ENCODE measurements at regions not wholly inside any gene's neighbourhood (a gene's known extent, or its start where the extent isn't known, plus 50 kb on each side); places are given as distances from the start of the nearest gene placed in this dataset.

GRCh38 chr21:35357041-35357780, 308.1 kb upstream of the RUNX1 start:
- no peak for DNase-seq (ENCODE audit: extremely low read depth, low read depth)

GRCh38 chr21:35354078-35354477, 305.0 kb upstream of the RUNX1 start:
- DNase-seq (ENCODE audit: extremely low read depth, low read depth), result no peak
- H3K4me3 ChIP-seq (replicated peaks; ENCODE audit: low read depth, low read length), result no peak overlapping the region
- TF ChIP-seq, protein P1, sequence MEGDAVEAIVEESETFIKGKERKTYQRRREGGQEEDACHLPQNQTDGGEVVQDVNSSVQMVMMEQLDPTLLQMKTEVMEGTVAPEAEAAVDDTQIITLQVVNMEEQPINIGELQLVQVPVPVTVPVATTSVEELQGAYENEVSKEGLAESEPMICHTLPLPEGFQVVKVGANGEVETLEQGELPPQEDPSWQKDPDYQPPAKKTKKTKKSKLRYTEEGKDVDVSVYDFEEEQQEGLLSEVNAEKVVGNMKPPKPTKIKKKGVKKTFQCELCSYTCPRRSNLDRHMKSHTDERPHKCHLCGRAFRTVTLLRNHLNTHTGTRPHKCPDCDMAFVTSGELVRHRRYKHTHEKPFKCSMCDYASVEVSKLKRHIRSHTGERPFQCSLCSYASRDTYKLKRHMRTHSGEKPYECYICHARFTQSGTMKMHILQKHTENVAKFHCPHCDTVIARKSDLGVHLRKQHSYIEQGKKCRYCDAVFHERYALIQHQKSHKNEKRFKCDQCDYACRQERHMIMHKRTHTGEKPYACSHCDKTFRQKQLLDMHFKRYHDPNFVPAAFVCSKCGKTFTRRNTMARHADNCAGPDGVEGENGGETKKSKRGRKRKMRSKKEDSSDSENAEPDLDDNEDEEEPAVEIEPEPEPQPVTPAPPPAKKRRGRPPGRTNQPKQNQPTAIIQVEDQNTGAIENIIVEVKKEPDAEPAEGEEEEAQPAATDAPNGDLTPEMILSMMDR (IDR thresholded peaks at IDR 0.05; ENCODE audit: low read depth, low read length, missing control alignments), result no peak

More at GRCh38 chr21:35357041-35357780, 308.1 kb upstream of the RUNX1 start:
- H3K4me3 ChIP-seq (replicated peaks; ENCODE audit: low read depth, low read length), result no peak overlapping the region
- TF ChIP-seq, protein P1 (IDR thresholded peaks at IDR 0.05; ENCODE audit: low read depth, low read length, missing control alignments), result no peak

- DNase-seq (ENCODE audit: extremely low read depth, low read depth), result no peak
- TF ChIP-seq, protein P1 (IDR thresholded peaks at IDR 0.05; ENCODE audit: low read depth, low read length, missing control alignments), result no peak
Observed at GRCh38 chr21:35352793-35353192, 303.7 kb upstream of the RUNX1 start.

GRCh38 chr21:35352066-35352770, 303.1 kb upstream of the RUNX1 start:
- no peak for DNase-seq (ENCODE audit: extremely low read depth, low read depth)
- no peak overlapping the region for H3K4me3 ChIP-seq (replicated peaks; ENCODE audit: low read depth, low read length)
- TF ChIP-seq, protein P1 (IDR thresholded peaks at IDR 0.05; ENCODE audit: low read depth, low read length, missing control alignments), result no peak

More at GRCh38 chr21:35352793-35353192, 303.7 kb upstream of the RUNX1 start:
- no peak overlapping the region for H3K4me3 ChIP-seq (replicated peaks; ENCODE audit: low read depth, low read length)

GRCh38 chr21:35351434-35351833, 302.3 kb upstream of the RUNX1 start:
- DNase-seq (ENCODE audit: extremely low read depth, low read depth), result no peak
- no peak overlapping the region for H3K4me3 ChIP-seq (replicated peaks; ENCODE audit: low read depth, low read length)
- TF ChIP-seq, protein P1 (IDR thresholded peaks at IDR 0.05; ENCODE audit: low read depth, low read length, missing control alignments), result no peak

GRCh38 chr21:35350965-35351364, 301.9 kb upstream of the RUNX1 start:
- TF ChIP-seq, protein P1 (IDR thresholded peaks at IDR 0.05; ENCODE audit: low read depth, low read length, missing control alignments), result no peak
- H3K4me3 ChIP-seq (replicated peaks; ENCODE audit: low read depth, low read length), result no peak overlapping the region

More at GRCh38 chr21:35350965-35351364, 301.9 kb upstream of the RUNX1 start:
- no peak for DNase-seq (ENCODE audit: extremely low read depth, low read depth)

All from HFF-Myc (cell line).